HepG2 (cell line): ENCODE measurements at regions not wholly inside any gene's neighbourhood (a gene's known extent, or its start where the extent isn't known, plus 50 kb on each side); places are given as distances from the start of the nearest gene placed in this dataset.

Experiments used
- ATAC-seq: fragments of 200-7000 bp; cut with Tn5 transposase; 3 replicates; pipeline ENCODE4 v1.9.1; 2020; ENCODE audit warnings: mild to moderate bottlenecking, moderate library complexity
- BruUV-seq: library from RNA; stranded (reverse); fragments of 400-500 nt; replicated peaks from 2 replicates; lab custom pipeline; 2021; lab: Mats Ljungman, UMichigan
- CTCF ChIA-PET: fragments of 300-600 bp; formaldehyde crosslinking; extraction: SDS; loops from one replicate; lab custom pipeline; 2021; ENCODE audit warnings: low total read pairs, inconsistent platforms, low intra/inter-chr PET ratio; lab: Yijun Ruan, JAX
- POLR2A ChIA-PET: fragments of 350-600 bp; sonication (Branson Sonifier 250); formaldehyde crosslinking; loops from one replicate; lab custom pipeline; 2020; ENCODE audit warnings: antibody characterized with exemption, inconsistent platforms; lab: Yijun Ruan, JAX
- DNase-seq: peaks from one replicate; pipeline ENCODE4 v3.0.0-alpha.2; 2015; ENCODE audit warnings: low spot score
- FAIRE-seq: peaks from 3 replicates; lab custom pipeline; 2011; peaks lifted over from hg19 to GRCh38; lab: Jason Lieb, UNC
- H2AFZ ChIP-seq: one replicate; pipeline ENCODE4 v1.6.1; 2011; ENCODE audit warnings: low read length, inconsistent platforms
- H3K27ac ChIP-seq: fragments of 300-600 bp; 3 replicates; pipeline ENCODE4 v1.8.0; 2011; ENCODE audit warnings: mixed run types, mild to moderate bottlenecking, mixed read lengths, low read length, inconsistent platforms; ENCODE audit not compliant: insufficient read depth; ENCODE audit errors: extremely low read length
- H3K27me3 ChIP-seq, 2 experiments: fragments of 200-600 bp in 1 of 2; 2 replicates in 1 of 2; 3 replicates in 1 of 2; pipeline versions ENCODE4 v1.6.0 to v1.8.0; 2011; ENCODE audit warnings: low read length in 2 of 2, mild to moderate bottlenecking in 2 of 2, moderate library complexity in 2 of 2, inconsistent platforms in 1 of 2; ENCODE audit not compliant: insufficient read depth in 2 of 2, control insufficient read depth in 1 of 2
- H3K36me3 ChIP-seq, 2 experiments: fragments of 200-600 bp in 1 of 2; replicated peaks in 1 of 2; 2 replicates in 1 of 2; 3 replicates in 1 of 2; pipeline versions ENCODE4 v1.5.1 to v1.8.0; 2011; ENCODE audit warnings: low read length in 2 of 2, inconsistent platforms in 1 of 2; ENCODE audit not compliant: insufficient read depth in 2 of 2, control insufficient read depth in 1 of 2
- H3K4me1 ChIP-seq: 2 replicates; pipeline ENCODE4 v1.5.1; 2012; ENCODE audit warnings: low read length, inconsistent platforms; ENCODE audit not compliant: insufficient read depth
- H3K4me2 ChIP-seq: 2 replicates; pipeline ENCODE4 v1.6.0; 2011; ENCODE audit warnings: low read depth, low read length, inconsistent platforms
- H3K4me3 ChIP-seq, 3 experiments: fragments of 200-600 bp in 1 of 3; sonication (generic), shearing (Covaris generic) in 1 of 3; replicated peaks in 1 of 3; 2 replicates each; pipeline ENCODE4 v1.5.1; 2011 to 2016; ENCODE audit warnings: low read length in 3 of 3, inconsistent platforms in 2 of 3, low read depth in 2 of 3, mild to moderate bottlenecking in 2 of 3, control low read depth in 1 of 3, mixed read lengths in 1 of 3; ENCODE audit not compliant: insufficient read depth in 1 of 3
- H3K79me2 ChIP-seq: one replicate; pipeline ENCODE4 v1.6.1; 2011; ENCODE audit warnings: low read length, inconsistent platforms; ENCODE audit not compliant: insufficient read depth
- H3K9ac ChIP-seq: 2 replicates; pipeline ENCODE4 v1.6.0; 2011; ENCODE audit warnings: mild to moderate bottlenecking, low read depth, low read length, inconsistent platforms; ENCODE audit not compliant: insufficient read depth
- H3K9me3 ChIP-seq: 2 replicates; pipeline ENCODE4 v1.5.1; 2012; ENCODE audit warnings: mild to moderate bottlenecking, low read length
- H4K20me1 ChIP-seq: 2 replicates; pipeline ENCODE4 v1.6.0; 2011; ENCODE audit warnings: inconsistent platforms, mild to moderate bottlenecking, low read length, moderate library complexity; ENCODE audit not compliant: insufficient read depth
- ARNTL ChIP-seq: sonication (generic); formaldehyde crosslinking; IDR thresholded peaks from 2 replicates; pipeline ENCODE4 v1.4.0; 2020; ENCODE audit warnings: mild to moderate bottlenecking, missing genetic modification reagents
- ATF1 ChIP-seq: IDR thresholded peaks from 2 replicates; pipeline ENCODE4 v1.6.1; 2016; ENCODE audit warnings: mild to moderate bottlenecking, control low read depth
- BCL3 ChIP-seq: sonication (generic); formaldehyde crosslinking; IDR thresholded peaks from 2 replicates; pipeline ENCODE4 v1.5.1; 2020; ENCODE audit warnings: mild to moderate bottlenecking, missing genetic modification reagents, moderate library complexity
- CEBPB ChIP-seq: IDR thresholded peaks from 2 replicates; pipeline ENCODE4 v1.6.1; 2011; ENCODE audit warnings: low read depth, low read length, improper control_type of control experiment, borderline replicate concordance
- GATAD1 ChIP-seq: IDR thresholded peaks from 2 replicates; pipeline ENCODE4 v1.6.1; 2016; ENCODE audit warnings: missing genetic modification reagents, missing compliant biosample characterization
- JUND ChIP-seq: sonication (generic); formaldehyde crosslinking; IDR thresholded peaks from 2 replicates; pipeline ENCODE4 v1.8.0; 2022; ENCODE audit warnings: mild to moderate bottlenecking, missing genetic modification reagents
- MLX ChIP-seq: IDR thresholded peaks from 2 replicates; pipeline ENCODE4 v1.6.1; 2016
- NCOA1 ChIP-seq: sonication (generic); formaldehyde crosslinking; IDR thresholded peaks from 2 replicates; pipeline ENCODE4 v1.9.0; 2021; ENCODE audit warnings: missing genetic modification reagents
- NR2F1 ChIP-seq, 2 experiments: fragments of 450-650 bp in 1 of 2; formaldehyde crosslinking in 1 of 2; IDR thresholded peaks; 2 replicates each; pipeline versions ENCODE4 v1.5.0 to v1.6.1; 2016 to 2020; ENCODE audit warnings: mild to moderate bottlenecking in 1 of 2, missing compliant biosample characterization in 1 of 2, missing genetic modification reagents in 1 of 2, moderate library complexity in 1 of 2
- PITX1 ChIP-seq: sonication (generic); formaldehyde crosslinking; IDR thresholded peaks from 2 replicates; pipeline ENCODE4 v1.5.1; 2020; ENCODE audit warnings: mild to moderate bottlenecking, missing genetic modification reagents
- SP1 ChIP-seq, 2 experiments: fragments of 450-650 bp in 1 of 2; sonication (generic) in 1 of 2; formaldehyde crosslinking in 1 of 2; IDR thresholded peaks; 2 replicates each; pipeline versions ENCODE4 v1.4.0 to v1.6.1; 2016 to 2020; ENCODE audit warnings: missing genetic modification reagents in 1 of 2
- ZBTB20 ChIP-seq: sonication (generic); formaldehyde crosslinking; IDR thresholded peaks from 2 replicates; pipeline ENCODE4 v1.8.1; 2023; ENCODE audit warnings: missing genetic modification reagents, low read depth, mild to moderate bottlenecking, borderline replicate concordance
- ZBTB7B ChIP-seq: sonication (generic); formaldehyde crosslinking; IDR thresholded peaks from 2 replicates; pipeline ENCODE4 v1.4.0; 2020; ENCODE audit warnings: missing genetic modification reagents
- ZNF12 ChIP-seq: sonication (generic); formaldehyde crosslinking; IDR thresholded peaks from 2 replicates; pipeline ENCODE4 v1.5.0; 2020; ENCODE audit warnings: missing genetic modification reagents
- ZNF121 ChIP-seq: sonication (generic); formaldehyde crosslinking; IDR thresholded peaks from 2 replicates; pipeline ENCODE4 v1.5.0; 2020; ENCODE audit warnings: mild to moderate bottlenecking, missing genetic modification reagents
- ZNF225 ChIP-seq: sonication (generic); formaldehyde crosslinking; IDR thresholded peaks from 2 replicates; pipeline ENCODE4 v1.4.0; 2020; ENCODE audit warnings: mild to moderate bottlenecking, missing genetic modification reagents
- ZNF446 ChIP-seq: sonication (generic); formaldehyde crosslinking; IDR thresholded peaks from 2 replicates; pipeline ENCODE4 v1.5.0; 2020; ENCODE audit warnings: mild to moderate bottlenecking, missing genetic modification reagents
- ZNF776 ChIP-seq: sonication (generic); formaldehyde crosslinking; IDR thresholded peaks from 2 replicates; pipeline ENCODE4 v1.4.0; 2020; ENCODE audit warnings: mild to moderate bottlenecking, missing genetic modification reagents
- ZNF781 ChIP-seq: sonication (generic); formaldehyde crosslinking; IDR thresholded peaks from 2 replicates; pipeline ENCODE4 v1.5.1; 2020; ENCODE audit warnings: borderline replicate concordance, mild to moderate bottlenecking, missing genetic modification reagents; ENCODE audit errors: not compliant biosample characterization
- WGBS: methylation state at CpG from one replicate; pipeline ENCODE4 v1.1.6; 2017; ENCODE audit warnings: low lambda C conversion rate; 5-methylcytosine and 5-hydroxymethylcytosine counted together
- in situ Hi-C: cut with HindIII; loops from 2 replicates; pipeline ENCODE4 v1.10.0; 2017; ENCODE audit warnings: low pct_unique_long_range_greater_than_20kb; ENCODE audit not compliant: extremely low pct_ligation_motif_present
- intact Hi-C: fragments of 100-400 bp; cut with micrococcal nuclease; formaldehyde crosslinking; loops from one replicate; pipeline ENCODE4 v1.10.0; 2022; ENCODE audit not compliant: unreplicated experiment
- TF ChIP-seq, protein P1 (sequence below): sonication (generic); formaldehyde crosslinking; IDR thresholded peaks from 2 replicates; pipeline ENCODE4 v1.5.0; 2020; ENCODE audit warnings: missing genetic modification reagents
- TF ChIP-seq, protein P2 (sequence below): sonication (generic); formaldehyde crosslinking; IDR thresholded peaks from 2 replicates; pipeline ENCODE4 v1.4.0; 2020; ENCODE audit warnings: mild to moderate bottlenecking, low read depth, missing genetic modification reagents
- TF ChIP-seq, protein P3 (sequence below): sonication (generic); formaldehyde crosslinking; conservative IDR thresholded peaks from 2 replicates; pipeline ENCODE4 v1.8.1; 2023; ENCODE audit warnings: missing genetic modification reagents

- TF ChIP-seq, protein P1, sequence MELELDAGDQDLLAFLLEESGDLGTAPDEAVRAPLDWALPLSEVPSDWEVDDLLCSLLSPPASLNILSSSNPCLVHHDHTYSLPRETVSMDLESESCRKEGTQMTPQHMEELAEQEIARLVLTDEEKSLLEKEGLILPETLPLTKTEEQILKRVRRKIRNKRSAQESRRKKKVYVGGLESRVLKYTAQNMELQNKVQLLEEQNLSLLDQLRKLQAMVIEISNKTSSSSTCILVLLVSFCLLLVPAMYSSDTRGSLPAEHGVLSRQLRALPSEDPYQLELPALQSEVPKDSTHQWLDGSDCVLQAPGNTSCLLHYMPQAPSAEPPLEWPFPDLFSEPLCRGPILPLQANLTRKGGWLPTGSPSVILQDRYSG (CRISPR knock-in tag) = no peak
- TF ChIP-seq ZNF225 (no peak), BCL3 (CRISPR knock-in tag) (no peak), NR2F1 (CRISPR knock-in tag; IDR thresholded peaks at IDR 0.05) (no peak), JUND (CRISPR knock-in tag) (no peak)
Observed at GRCh38 chr6:98593676-98594075, 240.7 kb upstream of the POU3F2 start (continued).

DNA sequence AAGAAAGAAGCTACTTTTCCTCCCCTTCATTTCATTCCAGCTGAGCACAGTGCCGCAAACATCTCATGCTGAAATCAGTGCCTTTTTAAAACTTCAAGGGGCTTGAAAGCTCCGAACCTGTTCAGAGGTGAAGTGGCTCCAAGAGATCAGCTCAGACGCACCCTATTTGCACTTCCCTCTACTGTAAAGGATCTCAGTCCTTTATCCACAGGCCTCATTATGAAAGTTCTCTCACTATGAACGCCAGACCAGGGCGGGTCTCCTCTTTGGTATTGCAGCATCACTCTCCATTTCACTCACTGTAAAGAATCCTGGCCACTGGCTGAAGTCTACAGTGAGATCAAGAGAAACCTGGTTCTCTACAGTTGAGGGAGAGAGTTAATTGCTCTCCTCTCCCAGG is 232.7 kb upstream of the POU3F2 start:
- H3K4me1 ChIP-seq = no peaks in the 10 kb centered on the region
- no peak for ATAC-seq
- no peak overlapping the region for H3K4me2 ChIP-seq
- no peak for FAIRE-seq
- H4K20me1 ChIP-seq = no peaks in the 10 kb centered on the region
- POLR2A ChIA-PET = no interaction called here
- no peak overlapping the region for H2AFZ ChIP-seq
- no peaks in the 10 kb centered on the region for H3K9me3 ChIP-seq
- in situ Hi-C loops = no loop called here
- H3K4me3 ChIP-seq = no peak overlapping the region
- intact Hi-C loops = no loop called here
- no peaks in the 10 kb centered on the region for H3K27me3 ChIP-seq
- H3K9ac ChIP-seq = no peak overlapping the region
- no peak overlapping the region for H3K27ac ChIP-seq
- no peaks in the 10 kb centered on the region for H3K36me3 ChIP-seq
- DNase-seq = no peak
- TF ChIP-seq PITX1 (CRISPR knock-in tag) (no peak), ARNTL (CRISPR knock-in tag) (no peak), NCOA1 (CRISPR knock-in tag) (no peak), ATF1 (CRISPR knock-in tag) (no peak), ZBTB7B (no peak), ZNF121 (CRISPR knock-in tag) (no peak), ZNF781 (CRISPR knock-in tag) (no peak), ZNF225 (no peak), GATAD1 (CRISPR knock-in tag) (no peak), ZNF12 (no peak), ZBTB20 (CRISPR knock-in tag) (no peak), SP1 (IDR thresholded peaks at IDR 0.05) (no peak), SP1 (CRISPR knock-in tag; IDR thresholded peaks at IDR 0.05) (no peak), ZNF776 (CRISPR knock-in tag) (no peak), MLX (no peak), ZNF446 (CRISPR knock-in tag) (no peak), CEBPB (no peak)
- TF ChIP-seq, protein P2, sequence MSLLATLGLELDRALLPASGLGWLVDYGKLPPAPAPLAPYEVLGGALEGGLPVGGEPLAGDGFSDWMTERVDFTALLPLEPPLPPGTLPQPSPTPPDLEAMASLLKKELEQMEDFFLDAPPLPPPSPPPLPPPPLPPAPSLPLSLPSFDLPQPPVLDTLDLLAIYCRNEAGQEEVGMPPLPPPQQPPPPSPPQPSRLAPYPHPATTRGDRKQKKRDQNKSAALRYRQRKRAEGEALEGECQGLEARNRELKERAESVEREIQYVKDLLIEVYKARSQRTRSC (CRISPR knock-in tag) = no peak
- TF ChIP-seq, protein P3, sequence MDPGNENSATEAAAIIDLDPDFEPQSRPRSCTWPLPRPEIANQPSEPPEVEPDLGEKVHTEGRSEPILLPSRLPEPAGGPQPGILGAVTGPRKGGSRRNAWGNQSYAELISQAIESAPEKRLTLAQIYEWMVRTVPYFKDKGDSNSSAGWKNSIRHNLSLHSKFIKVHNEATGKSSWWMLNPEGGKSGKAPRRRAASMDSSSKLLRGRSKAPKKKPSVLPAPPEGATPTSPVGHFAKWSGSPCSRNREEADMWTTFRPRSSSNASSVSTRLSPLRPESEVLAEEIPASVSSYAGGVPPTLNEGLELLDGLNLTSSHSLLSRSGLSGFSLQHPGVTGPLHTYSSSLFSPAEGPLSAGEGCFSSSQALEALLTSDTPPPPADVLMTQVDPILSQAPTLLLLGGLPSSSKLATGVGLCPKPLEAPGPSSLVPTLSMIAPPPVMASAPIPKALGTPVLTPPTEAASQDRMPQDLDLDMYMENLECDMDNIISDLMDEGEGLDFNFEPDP (CRISPR knock-in tag) = no peak
- CTCF ChIA-PET = no interaction called here
- BruUV-seq = no TSS peak
- 20% methylated on average over 5 of the region's 5 CpGs for WGBS
- H3K79me2 ChIP-seq = no peaks in the 10 kb centered on the region
